GM18517 (cell line): ENCODE measurements at regions not wholly inside any gene's neighbourhood (a gene's known extent, or its start where the extent isn't known, plus 50 kb on each side); places are given as distances from the start of the nearest gene placed in this dataset.
"Not testable (repeated sequence)": the region's sequence is repeated elsewhere in the genome, so short reads cannot be mapped to it uniquely, and the experiment has no call there.

Experiments used
- ATAC-seq: cut with Tn5 transposase; IDR thresholded peaks from one replicate; pipeline ENCODE4 v1.9.1; 2021; ENCODE audit warnings: mild to moderate bottlenecking, moderate library complexity; ENCODE audit not compliant: unreplicated experiment

GRCh38 chr15:19944261-19944888, 597.2 kb downstream of the GOLGA6L6 start:
- no peak for ATAC-seq

- no peak for ATAC-seq
Measured at GRCh38 chr15:19943515-19943914, 598.1 kb downstream of the GOLGA6L6 start.

GRCh38 chr15:19903281-19903680, 638.3 kb downstream of the GOLGA6L6 start:
- not testable (repeated sequence) for ATAC-seq

- not testable (repeated sequence) for ATAC-seq
Measured at GRCh38 chr15:19902388-19902787, 639.2 kb downstream of the GOLGA6L6 start.

- not testable (repeated sequence) for ATAC-seq
Measured at GRCh38 chr15:19901414-19901813, 640.2 kb downstream of the GOLGA6L6 start.

- ATAC-seq: no peak
Measured at GRCh38 chr15:19899021-19899824, 642.4 kb downstream of the GOLGA6L6 start.

GRCh38 chr15:19888811-19889210, 652.8 kb downstream of the GOLGA6L6 start:
- not testable (repeated sequence) for ATAC-seq

- not testable (repeated sequence) for ATAC-seq
Measured at GRCh38 chr15:19844061-19844460, 697.5 kb downstream of the GOLGA6L6 start.
